ENCODE measurements at regions not wholly inside any gene's neighbourhood (a gene's known extent, or its start where the extent isn't known, plus 50 kb on each side); places are given as distances from the start of the nearest gene placed in this dataset.

DNA sequence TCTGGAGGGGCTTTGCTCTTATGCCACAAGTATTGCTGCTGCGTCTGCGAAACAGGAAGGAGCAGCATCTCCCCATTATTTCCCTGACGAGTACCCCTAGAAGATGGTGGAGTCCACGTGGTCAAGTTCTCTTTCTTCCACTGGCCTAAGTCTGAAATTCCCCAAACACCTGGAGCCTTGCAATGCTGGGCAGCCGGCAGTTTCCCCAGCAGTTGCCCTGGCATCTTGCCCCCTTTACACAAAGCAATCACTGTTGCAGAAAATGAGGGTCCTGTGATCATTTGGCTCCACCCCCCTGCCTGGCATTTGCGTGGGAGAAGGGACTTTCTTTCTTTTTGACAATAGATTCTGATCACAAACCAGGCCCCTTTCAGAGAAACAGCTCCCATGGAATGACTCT lies 56.9 kb downstream of the FOS start:
- intact Hi-C loops (cut with micrococcal nuclease; ENCODE audit: unreplicated experiment) = no loop called here
- no peaks in the 10 kb centered on the region for H3K9me2 ChIP-seq (ENCODE audit: insufficient read depth, low read length)
- H3K27ac ChIP-seq (ENCODE audit: low read depth, low read length, poor library complexity, severe bottlenecking) = no peak overlapping the region
- no peaks in the 10 kb centered on the region for H3K36me3 ChIP-seq (ENCODE audit: insufficient read depth, low read length)
- no peak for DNase-seq (ENCODE audit: low spot score)
- no peaks in the 10 kb centered on the region for H4K20me1 ChIP-seq (ENCODE audit: insufficient read depth, low read length)
- H3K4me1 ChIP-seq (ENCODE audit: insufficient read depth, low read length, poor library complexity, severe bottlenecking) = peaks cover 6% of the 10 kb centered on the region
- H2AFZ ChIP-seq (ENCODE audit: low read length) = no peak overlapping the region
- TF ChIP-seq EZH2phosphoT487 (IDR thresholded peaks at IDR 0.05; ENCODE audit: borderline replicate concordance, low read depth, low read length) = no peak
- TF ChIP-seq, protein P1, sequence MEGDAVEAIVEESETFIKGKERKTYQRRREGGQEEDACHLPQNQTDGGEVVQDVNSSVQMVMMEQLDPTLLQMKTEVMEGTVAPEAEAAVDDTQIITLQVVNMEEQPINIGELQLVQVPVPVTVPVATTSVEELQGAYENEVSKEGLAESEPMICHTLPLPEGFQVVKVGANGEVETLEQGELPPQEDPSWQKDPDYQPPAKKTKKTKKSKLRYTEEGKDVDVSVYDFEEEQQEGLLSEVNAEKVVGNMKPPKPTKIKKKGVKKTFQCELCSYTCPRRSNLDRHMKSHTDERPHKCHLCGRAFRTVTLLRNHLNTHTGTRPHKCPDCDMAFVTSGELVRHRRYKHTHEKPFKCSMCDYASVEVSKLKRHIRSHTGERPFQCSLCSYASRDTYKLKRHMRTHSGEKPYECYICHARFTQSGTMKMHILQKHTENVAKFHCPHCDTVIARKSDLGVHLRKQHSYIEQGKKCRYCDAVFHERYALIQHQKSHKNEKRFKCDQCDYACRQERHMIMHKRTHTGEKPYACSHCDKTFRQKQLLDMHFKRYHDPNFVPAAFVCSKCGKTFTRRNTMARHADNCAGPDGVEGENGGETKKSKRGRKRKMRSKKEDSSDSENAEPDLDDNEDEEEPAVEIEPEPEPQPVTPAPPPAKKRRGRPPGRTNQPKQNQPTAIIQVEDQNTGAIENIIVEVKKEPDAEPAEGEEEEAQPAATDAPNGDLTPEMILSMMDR (conservative IDR thresholded peaks at IDR 0.05; ENCODE audit: low read length) = no peak
- H3K9me3 ChIP-seq (ENCODE audit: low read length) = no peaks in the 10 kb centered on the region
- no peak overlapping the region for H3K4me2 ChIP-seq (ENCODE audit: low read length)
- H3K79me2 ChIP-seq (ENCODE audit: insufficient read depth, low read depth, low read length) = no peaks in the 10 kb centered on the region
- H3K4me3 ChIP-seq (ENCODE audit: low read depth, low read length, poor library complexity, severe bottlenecking) = no peak overlapping the region
- CTCF ChIA-PET (ENCODE audit: unreplicated experiment) = no interaction called here
- no TSS peak for BruUV-seq (replicated peaks)
- POLR2A ChIA-PET = interaction anchor here (0.7 kb wide), 1 partner anchor 48 kb away, joined by 6 read pairs; no protein-coding TSS in a partner anchor

DNA sequence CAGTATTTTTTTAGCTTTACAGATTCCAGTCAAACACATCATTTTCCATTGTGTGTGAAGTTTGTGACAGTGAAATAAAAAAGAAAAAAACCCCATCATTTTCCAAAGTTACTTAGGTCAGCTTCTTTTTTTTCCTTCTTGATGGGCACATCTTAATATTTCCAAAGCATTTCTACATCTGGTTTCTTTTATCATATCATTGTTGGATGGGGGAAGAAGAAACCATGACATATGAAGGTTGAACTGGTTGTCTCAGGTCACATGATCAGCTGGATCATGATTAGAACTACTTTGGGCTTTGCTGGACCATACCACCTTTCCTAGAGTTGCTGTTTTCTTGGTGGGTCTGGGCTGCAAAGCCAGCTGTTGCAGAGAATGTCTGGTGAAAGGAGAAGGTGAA lies 59.8 kb downstream of the FOS start:
- Histone ChIP-seq H3K9me3 (ENCODE audit: low read length) (no peaks in the 10 kb centered on the region), H3K27ac (ENCODE audit: low read depth, low read length, poor library complexity, severe bottlenecking) (no peak overlapping the region), H3K4me1 (ENCODE audit: insufficient read depth, low read length, poor library complexity, severe bottlenecking) (peaks cover 21% of the 10 kb centered on the region), H3K4me3 (ENCODE audit: low read depth, low read length, poor library complexity, severe bottlenecking) (no peak overlapping the region), H2AFZ (ENCODE audit: low read length) (no peak overlapping the region), H4K20me1 (ENCODE audit: insufficient read depth, low read length) (no peaks in the 10 kb centered on the region), H3K79me2 (ENCODE audit: insufficient read depth, low read depth, low read length) (no peaks in the 10 kb centered on the region), H3K9me2 (ENCODE audit: insufficient read depth, low read length) (no peaks in the 10 kb centered on the region), H3K36me3 (ENCODE audit: insufficient read depth, low read length) (no peaks in the 10 kb centered on the region), H3K4me2 (ENCODE audit: low read length) (no peak overlapping the region)
- BruUV-seq (replicated peaks) = no TSS peak
- no peak for DNase-seq (ENCODE audit: low spot score)
- intact Hi-C loops (cut with micrococcal nuclease; ENCODE audit: unreplicated experiment) = no loop called here
- ChIA-PET POLR2A (no interaction called here), CTCF (ENCODE audit: unreplicated experiment) (no interaction called here)
- TF ChIP-seq EZH2phosphoT487 (IDR thresholded peaks at IDR 0.05; ENCODE audit: borderline replicate concordance, low read depth, low read length) = no peak
- TF ChIP-seq, protein P1 (conservative IDR thresholded peaks at IDR 0.05; ENCODE audit: low read length) = no peak

DNA sequence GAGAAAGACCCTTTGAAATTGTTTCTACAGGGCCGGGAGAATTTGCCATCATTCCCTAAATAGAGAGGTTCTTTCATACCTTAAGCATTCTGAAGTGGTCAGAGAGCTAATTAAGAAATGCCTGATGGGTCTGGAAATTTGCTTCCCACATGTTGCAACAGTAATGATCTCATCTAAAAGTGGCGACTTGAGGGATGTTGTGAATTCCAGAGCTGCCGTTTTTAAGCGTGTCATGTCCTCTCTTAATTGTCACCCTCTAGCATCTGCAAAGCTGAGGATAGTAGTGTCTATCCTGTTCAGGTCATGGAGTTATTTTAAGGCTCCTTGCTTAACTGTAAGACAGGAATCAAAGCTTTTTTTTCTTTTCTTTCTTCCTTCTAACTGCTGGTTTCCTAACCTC lies 60.4 kb downstream of the FOS start:
- POLR2A ChIA-PET = interaction anchor here (0.7 kb wide), 1 partner anchor 33 kb away, joined by 3 read pairs; no protein-coding TSS in a partner anchor
- Histone ChIP-seq H3K4me2 (ENCODE audit: low read length) (no peak overlapping the region), H2AFZ (ENCODE audit: low read length) (no peak overlapping the region), H3K27ac (ENCODE audit: low read depth, low read length, poor library complexity, severe bottlenecking) (no peak overlapping the region), H3K36me3 (ENCODE audit: insufficient read depth, low read length) (no peaks in the 10 kb centered on the region), H3K4me1 (ENCODE audit: insufficient read depth, low read length, poor library complexity, severe bottlenecking) (peaks cover 22% of the 10 kb centered on the region), H3K79me2 (ENCODE audit: insufficient read depth, low read depth, low read length) (no peaks in the 10 kb centered on the region), H4K20me1 (ENCODE audit: insufficient read depth, low read length) (no peaks in the 10 kb centered on the region), H3K4me3 (ENCODE audit: low read depth, low read length, poor library complexity, severe bottlenecking) (no peak overlapping the region), H3K9me3 (ENCODE audit: low read length) (no peaks in the 10 kb centered on the region), H3K9me2 (ENCODE audit: insufficient read depth, low read length) (no peaks in the 10 kb centered on the region)
- DNase-seq (ENCODE audit: low spot score) = no peak
- CTCF ChIA-PET (ENCODE audit: unreplicated experiment) = no interaction called here
- TF ChIP-seq, protein P1 (conservative IDR thresholded peaks at IDR 0.05; ENCODE audit: low read length) = no peak
- TF ChIP-seq EZH2phosphoT487 (IDR thresholded peaks at IDR 0.05; ENCODE audit: borderline replicate concordance, low read depth, low read length) = no peak
- BruUV-seq (replicated peaks) = no TSS peak
- intact Hi-C loops (cut with micrococcal nuclease; ENCODE audit: unreplicated experiment) = no loop called here
